ENCODE measurements at regions not wholly inside any gene's neighbourhood (a gene's known extent, or its start where the extent isn't known, plus 50 kb on each side); places are given as distances from the start of the nearest gene placed in this dataset.

DNA sequence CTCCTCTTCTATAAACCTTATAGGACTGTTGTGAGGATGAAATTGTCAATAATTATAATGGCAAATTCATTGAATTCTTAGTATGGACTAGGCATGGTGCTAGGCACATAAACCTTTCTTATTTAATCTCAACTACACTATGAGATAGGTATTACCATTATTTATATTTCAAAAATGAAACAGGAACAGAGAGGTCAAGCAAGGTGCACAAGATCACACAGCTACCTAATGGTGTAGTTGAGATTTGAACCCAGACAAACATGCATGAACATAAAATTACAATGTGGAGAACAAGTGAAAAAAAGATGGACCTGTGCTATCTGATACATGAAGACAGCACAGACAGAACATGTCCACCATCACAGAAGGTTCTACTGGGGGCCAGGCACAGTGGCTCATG, 156.7 kb downstream of the AXIN2 start:
- TF ChIP-seq MAFK (IDR thresholded peaks at IDR 0.05; ENCODE audit: low read depth, low read length) (no peak), SMC3 (IDR thresholded peaks at IDR 0.05; ENCODE audit: low read depth, low read length) (no peak), CHD1 (IDR thresholded peaks at IDR 0.05; ENCODE audit: low read depth, low read length) (no peak), MAZ (IDR thresholded peaks at IDR 0.05; ENCODE audit: borderline replicate concordance, low read depth, low read length) (no peak), CEBPB (IDR thresholded peaks at IDR 0.05; ENCODE audit: low read depth, low read length) (no peak), RFX5 (IDR thresholded peaks at IDR 0.05; ENCODE audit: low read depth, low read length) (no peak), RCOR1 (IDR thresholded peaks at IDR 0.05; ENCODE audit: insufficient replicate concordance, low read length) (no peak), MXI1 (IDR thresholded peaks at IDR 0.05; ENCODE audit: borderline replicate concordance, low read depth, low read length) (no peak), FOS (IDR thresholded peaks at IDR 0.05; ENCODE audit: low read depth, low read length) (no peak), POLR2A (IDR thresholded peaks at IDR 0.05; ENCODE audit: low read depth, low read length) (no peak), NFE2L2 (IDR thresholded peaks at IDR 0.05; ENCODE audit: low read depth, low read length) (no peak), RAD21 (IDR thresholded peaks at IDR 0.05; ENCODE audit: low read length) (no peak), BHLHE40 (IDR thresholded peaks at IDR 0.05; ENCODE audit: low read depth, low read length) (no peak)
- TF ChIP-seq, protein P1, sequence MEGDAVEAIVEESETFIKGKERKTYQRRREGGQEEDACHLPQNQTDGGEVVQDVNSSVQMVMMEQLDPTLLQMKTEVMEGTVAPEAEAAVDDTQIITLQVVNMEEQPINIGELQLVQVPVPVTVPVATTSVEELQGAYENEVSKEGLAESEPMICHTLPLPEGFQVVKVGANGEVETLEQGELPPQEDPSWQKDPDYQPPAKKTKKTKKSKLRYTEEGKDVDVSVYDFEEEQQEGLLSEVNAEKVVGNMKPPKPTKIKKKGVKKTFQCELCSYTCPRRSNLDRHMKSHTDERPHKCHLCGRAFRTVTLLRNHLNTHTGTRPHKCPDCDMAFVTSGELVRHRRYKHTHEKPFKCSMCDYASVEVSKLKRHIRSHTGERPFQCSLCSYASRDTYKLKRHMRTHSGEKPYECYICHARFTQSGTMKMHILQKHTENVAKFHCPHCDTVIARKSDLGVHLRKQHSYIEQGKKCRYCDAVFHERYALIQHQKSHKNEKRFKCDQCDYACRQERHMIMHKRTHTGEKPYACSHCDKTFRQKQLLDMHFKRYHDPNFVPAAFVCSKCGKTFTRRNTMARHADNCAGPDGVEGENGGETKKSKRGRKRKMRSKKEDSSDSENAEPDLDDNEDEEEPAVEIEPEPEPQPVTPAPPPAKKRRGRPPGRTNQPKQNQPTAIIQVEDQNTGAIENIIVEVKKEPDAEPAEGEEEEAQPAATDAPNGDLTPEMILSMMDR (conservative IDR thresholded peaks at IDR 0.05; ENCODE audit: low read depth, low read length), result no peak
- TF ChIP-seq, protein P2, sequence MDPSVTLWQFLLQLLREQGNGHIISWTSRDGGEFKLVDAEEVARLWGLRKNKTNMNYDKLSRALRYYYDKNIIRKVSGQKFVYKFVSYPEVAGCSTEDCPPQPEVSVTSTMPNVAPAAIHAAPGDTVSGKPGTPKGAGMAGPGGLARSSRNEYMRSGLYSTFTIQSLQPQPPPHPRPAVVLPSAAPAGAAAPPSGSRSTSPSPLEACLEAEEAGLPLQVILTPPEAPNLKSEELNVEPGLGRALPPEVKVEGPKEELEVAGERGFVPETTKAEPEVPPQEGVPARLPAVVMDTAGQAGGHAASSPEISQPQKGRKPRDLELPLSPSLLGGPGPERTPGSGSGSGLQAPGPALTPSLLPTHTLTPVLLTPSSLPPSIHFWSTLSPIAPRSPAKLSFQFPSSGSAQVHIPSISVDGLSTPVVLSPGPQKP (IDR thresholded peaks at IDR 0.05; ENCODE audit: borderline replicate concordance, low read depth, low read length), result no peak
- TF ChIP-seq, protein P3, sequence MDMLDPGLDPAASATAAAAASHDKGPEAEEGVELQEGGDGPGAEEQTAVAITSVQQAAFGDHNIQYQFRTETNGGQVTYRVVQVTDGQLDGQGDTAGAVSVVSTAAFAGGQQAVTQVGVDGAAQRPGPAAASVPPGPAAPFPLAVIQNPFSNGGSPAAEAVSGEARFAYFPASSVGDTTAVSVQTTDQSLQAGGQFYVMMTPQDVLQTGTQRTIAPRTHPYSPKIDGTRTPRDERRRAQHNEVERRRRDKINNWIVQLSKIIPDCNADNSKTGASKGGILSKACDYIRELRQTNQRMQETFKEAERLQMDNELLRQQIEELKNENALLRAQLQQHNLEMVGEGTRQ (IDR thresholded peaks at IDR 0.05; ENCODE audit: low read depth, low read length), result no peak
- Histone ChIP-seq H3K9ac (ENCODE audit: low read depth, low read length) (no peak overlapping the region), H2BK5ac (ENCODE audit: low read depth, low read length, poor library complexity, severe bottlenecking) (no peak overlapping the region), H2AFZ (replicated peaks; ENCODE audit: low read length, poor library complexity) (no peak overlapping the region), H2BK120ac (ENCODE audit: low read depth, low read length) (no peak overlapping the region), H3K9me3 (ENCODE audit: control insufficient read depth, insufficient read depth, low read length) (no peaks in the 10 kb centered on the region), H3K9me1 (ENCODE audit: insufficient read depth, low read length) (no peaks in the 10 kb centered on the region), H3K14ac (replicated peaks; ENCODE audit: low read depth, low read length) (no peak overlapping the region), H4K5ac (ENCODE audit: low read depth, low read length) (no peak overlapping the region), H3K4ac (ENCODE audit: low read depth, low read length) (no peak overlapping the region), H4K20me1 (ENCODE audit: insufficient read depth, low read length) (no peaks in the 10 kb centered on the region), H2AK5ac (ENCODE audit: low read depth, low read length) (no peak overlapping the region), H4K91ac (ENCODE audit: insufficient read depth, low read depth, low read length) (no peak overlapping the region), H3K4me1 (ENCODE audit: control insufficient read depth, insufficient read depth, low read length) (no peaks in the 10 kb centered on the region), H3K4me3 (ENCODE audit: insufficient read depth, low read depth, low read length) (no peak overlapping the region), H3K4me2 (ENCODE audit: low read depth, low read length) (no peak overlapping the region), H3K27ac (ENCODE audit: insufficient read depth, low read length) (no peak overlapping the region), H2BK15ac (ENCODE audit: low read depth, low read length) (no peak overlapping the region), H3K23ac (ENCODE audit: low read depth, low read length) (no peak overlapping the region), H2BK20ac (ENCODE audit: low read depth, low read length) (no peak overlapping the region), H3K27me3 (ENCODE audit: control insufficient read depth, insufficient read depth, low read length) (no peaks in the 10 kb centered on the region; the same call in none of the 2 replicates), H3K79me1 (ENCODE audit: low read depth in 1 of 2, low read length in 2 of 2) (no peaks in the 10 kb centered on the region), H4K8ac (ENCODE audit: low read depth in 2 of 2, low read length in 2 of 2) (no peak overlapping the region), H3K18ac (ENCODE audit: low read depth, low read length) (no peak overlapping the region), H2AK9ac (replicated peaks; ENCODE audit: low read depth, low read length, poor library complexity) (no peak overlapping the region), H3K36me3 (ENCODE audit: control insufficient read depth, insufficient read depth, low read length) (no peaks in the 10 kb centered on the region), H3K56ac (ENCODE audit: extremely low read depth, insufficient read depth, low read length) (no peak overlapping the region)
- ChIA-PET CTCF (no interaction called here), POLR2A (ENCODE audit: unreplicated experiment) (no interaction called here)
- intact Hi-C loops (cut with micrococcal nuclease) (no loop called here), in situ Hi-C loops (cut with MboI; ENCODE audit: low sequenced_read_pairs) (no loop called here), dilution Hi-C loops (cut with HindIII; ENCODE audit: low sequenced_read_pairs, unreplicated experiment) (no loop called here)
- DNase-seq (no peak), ATAC-seq (ENCODE audit: low read depth) (no peak)
- no TSS peak for BruUV-seq (replicated peaks)

All from IMR-90 (cell line).